ENCODE measurements at regions not wholly inside any gene's neighbourhood (a gene's known extent, or its start where the extent isn't known, plus 50 kb on each side); places are given as distances from the start of the nearest gene placed in this dataset.

DNA sequence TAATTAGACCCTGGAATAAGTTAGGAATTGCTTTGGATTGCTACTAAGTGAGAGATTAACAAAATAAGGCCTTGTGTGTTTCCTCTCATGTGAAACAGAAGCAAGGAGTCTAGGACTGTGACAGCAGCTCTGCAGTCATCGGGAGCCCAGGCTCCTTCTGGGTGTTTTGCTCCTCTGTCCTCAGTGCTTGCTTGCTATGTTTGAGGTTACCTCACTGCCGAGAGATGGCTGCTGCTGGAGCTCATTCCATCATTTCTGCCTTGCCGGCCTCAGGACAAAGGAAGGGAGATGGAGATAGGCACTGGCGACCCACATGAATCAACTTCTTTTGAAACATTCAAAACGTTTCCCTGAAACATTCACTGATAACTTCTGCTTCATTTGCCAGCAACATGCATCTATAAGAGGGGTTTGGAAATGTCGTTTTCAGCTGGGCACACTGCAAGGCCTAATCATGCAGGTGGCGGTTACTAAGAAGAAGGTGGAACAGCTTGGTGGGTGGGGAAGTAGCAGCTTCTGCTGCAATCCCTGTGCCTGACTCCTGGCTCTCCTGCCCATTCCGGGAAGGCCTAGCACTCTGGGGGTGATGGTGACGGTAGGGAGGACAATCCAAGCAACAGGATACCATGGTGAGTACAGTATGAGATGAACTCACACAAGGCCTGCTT lies 77.2 kb upstream of the CD180 start:
- Histone ChIP-seq H3K27me3 (ENCODE audit: insufficient read depth, low read depth) (no peaks in the 10 kb centered on the region), H3K9me3 (ENCODE audit: insufficient read depth, low read depth) (no peaks in the 10 kb centered on the region), H3K4me3 (no peak overlapping the region), H3K9me2 (ENCODE audit: insufficient read depth) (no peaks in the 10 kb centered on the region), H3K27ac (no peak overlapping the region), H3F3A (ENCODE audit: insufficient read depth, low read depth) (no peaks in the 10 kb centered on the region), H4K20me1 (ENCODE audit: insufficient read depth) (no peaks in the 10 kb centered on the region), H3K36me3 (ENCODE audit: low read depth) (no peaks in the 10 kb centered on the region), H3K4me1 (replicated peaks; ENCODE audit: insufficient read depth) (no peaks in the 10 kb centered on the region), H3K4me2 (no peak overlapping the region), H2AFZ (no peak overlapping the region), H3K79me2 (ENCODE audit: low read depth) (no peaks in the 10 kb centered on the region)
- no peak for DNase-seq
- ChIA-PET POLR2A (ENCODE audit: unreplicated experiment) (no interaction called here), CTCF (no interaction called here)
- BruUV-seq (replicated peaks): no TSS peak
- intact Hi-C loops (cut with micrococcal nuclease; ENCODE audit: unreplicated experiment): no loop called here
- TF ChIP-seq, protein P1, sequence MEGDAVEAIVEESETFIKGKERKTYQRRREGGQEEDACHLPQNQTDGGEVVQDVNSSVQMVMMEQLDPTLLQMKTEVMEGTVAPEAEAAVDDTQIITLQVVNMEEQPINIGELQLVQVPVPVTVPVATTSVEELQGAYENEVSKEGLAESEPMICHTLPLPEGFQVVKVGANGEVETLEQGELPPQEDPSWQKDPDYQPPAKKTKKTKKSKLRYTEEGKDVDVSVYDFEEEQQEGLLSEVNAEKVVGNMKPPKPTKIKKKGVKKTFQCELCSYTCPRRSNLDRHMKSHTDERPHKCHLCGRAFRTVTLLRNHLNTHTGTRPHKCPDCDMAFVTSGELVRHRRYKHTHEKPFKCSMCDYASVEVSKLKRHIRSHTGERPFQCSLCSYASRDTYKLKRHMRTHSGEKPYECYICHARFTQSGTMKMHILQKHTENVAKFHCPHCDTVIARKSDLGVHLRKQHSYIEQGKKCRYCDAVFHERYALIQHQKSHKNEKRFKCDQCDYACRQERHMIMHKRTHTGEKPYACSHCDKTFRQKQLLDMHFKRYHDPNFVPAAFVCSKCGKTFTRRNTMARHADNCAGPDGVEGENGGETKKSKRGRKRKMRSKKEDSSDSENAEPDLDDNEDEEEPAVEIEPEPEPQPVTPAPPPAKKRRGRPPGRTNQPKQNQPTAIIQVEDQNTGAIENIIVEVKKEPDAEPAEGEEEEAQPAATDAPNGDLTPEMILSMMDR (conservative IDR thresholded peaks at IDR 0.05): no peak
- no peak for TF ChIP-seq EZH2 (IDR thresholded peaks at IDR 0.05; ENCODE audit: low read depth)

DNA sequence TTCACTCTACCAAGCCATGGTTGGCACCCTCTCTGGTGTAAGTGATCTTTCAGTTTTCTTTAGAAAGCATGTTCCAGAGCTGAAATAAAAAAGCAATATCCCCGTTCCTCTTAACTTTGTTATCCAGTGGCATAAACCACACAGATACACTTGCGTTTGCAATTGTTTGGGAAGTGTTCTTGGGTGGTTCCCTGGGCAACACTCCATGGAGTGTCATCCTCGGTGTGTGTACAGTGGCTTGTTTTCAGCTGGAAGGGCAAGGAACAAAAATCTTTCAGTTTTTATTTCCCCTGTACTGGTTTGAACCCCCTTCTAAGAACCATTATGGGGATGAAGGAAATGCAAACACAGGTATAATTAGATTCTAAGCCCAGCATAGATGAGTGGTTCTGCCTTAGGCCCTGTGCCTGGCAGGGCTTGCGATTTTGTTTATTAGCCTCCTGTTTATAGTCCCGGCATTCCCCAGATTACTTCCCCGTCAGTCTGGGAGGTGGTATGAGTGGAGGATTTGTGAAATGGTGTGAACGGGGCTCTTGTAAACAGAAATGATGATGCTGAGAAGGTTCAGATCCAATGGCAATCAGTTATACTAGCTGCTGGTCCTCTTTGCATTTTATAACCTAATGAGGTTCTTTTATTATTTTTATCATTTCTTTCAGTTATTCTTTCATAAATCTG lies 76.0 kb upstream of the CD180 start:
- Histone ChIP-seq H3K4me2 (no peak overlapping the region), H3K9me2 (ENCODE audit: insufficient read depth) (no peaks in the 10 kb centered on the region), H3F3A (ENCODE audit: insufficient read depth, low read depth) (no peaks in the 10 kb centered on the region), H3K79me2 (ENCODE audit: low read depth) (no peaks in the 10 kb centered on the region), H3K4me3 (no peak overlapping the region), H2AFZ (no peak overlapping the region), H3K27me3 (ENCODE audit: insufficient read depth, low read depth) (no peaks in the 10 kb centered on the region), H3K27ac (no peak overlapping the region), H3K9me3 (ENCODE audit: insufficient read depth, low read depth) (no peaks in the 10 kb centered on the region), H3K4me1 (replicated peaks; ENCODE audit: insufficient read depth) (no peaks in the 10 kb centered on the region), H4K20me1 (ENCODE audit: insufficient read depth) (no peaks in the 10 kb centered on the region), H3K36me3 (ENCODE audit: low read depth) (no peaks in the 10 kb centered on the region)
- no peak for DNase-seq
- TF ChIP-seq, protein P1 (conservative IDR thresholded peaks at IDR 0.05): no peak
- TF ChIP-seq EZH2 (IDR thresholded peaks at IDR 0.05; ENCODE audit: low read depth): no peak
- intact Hi-C loops (cut with micrococcal nuclease; ENCODE audit: unreplicated experiment): no loop called here
- no TSS peak for BruUV-seq (replicated peaks)
- CTCF ChIA-PET: no interaction called here
- POLR2A ChIA-PET (ENCODE audit: unreplicated experiment): no interaction called here

DNA sequence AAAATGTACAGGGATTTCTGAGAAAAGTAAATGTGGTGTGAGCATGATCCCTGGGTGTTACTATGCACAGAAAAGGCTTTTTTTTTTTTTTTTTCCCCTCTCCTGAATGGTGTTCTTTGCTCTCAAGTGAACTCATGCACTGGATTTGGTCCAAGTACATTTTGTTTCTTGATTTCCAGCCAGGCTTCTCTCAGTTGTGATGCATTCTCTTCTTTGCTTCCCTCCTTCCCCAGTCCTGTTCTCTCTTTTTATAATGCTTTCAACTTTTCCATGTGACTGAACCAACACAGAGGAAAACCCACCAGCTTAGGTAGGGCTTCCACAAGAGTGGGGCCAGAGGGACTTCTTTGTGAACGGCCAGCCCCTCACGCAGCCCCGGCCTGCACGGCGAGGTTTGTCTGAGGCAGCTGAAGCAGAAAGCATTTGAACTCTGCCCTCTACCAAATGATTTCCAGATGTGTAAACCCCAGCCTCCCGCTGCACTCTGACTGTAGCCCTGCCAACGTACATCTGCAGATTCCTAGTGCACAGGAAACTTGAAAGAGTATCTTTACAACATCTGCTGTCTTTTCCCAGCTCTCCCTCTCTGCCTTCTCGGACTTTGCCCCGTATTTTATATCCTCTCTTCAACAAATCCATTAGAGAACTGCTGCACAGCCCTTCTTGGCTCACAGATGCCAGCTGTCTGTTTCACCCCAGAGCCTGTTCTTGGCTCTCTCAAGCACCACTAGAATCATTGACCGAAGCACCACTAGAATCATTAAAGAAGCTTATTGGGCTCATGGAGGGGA lies 71.8 kb upstream of the CD180 start:
- CTCF ChIA-PET: no interaction called here
- Histone ChIP-seq H3K27me3 (ENCODE audit: insufficient read depth, low read depth) (no peaks in the 10 kb centered on the region), H3K4me1 (replicated peaks; ENCODE audit: insufficient read depth) (no peaks in the 10 kb centered on the region), H3K79me2 (ENCODE audit: low read depth) (no peaks in the 10 kb centered on the region), H3K4me2 (no peak overlapping the region), H3K9me3 (ENCODE audit: insufficient read depth, low read depth) (no peaks in the 10 kb centered on the region), H3K9me2 (ENCODE audit: insufficient read depth) (no peaks in the 10 kb centered on the region), H2AFZ (no peak overlapping the region), H3K36me3 (ENCODE audit: low read depth) (no peaks in the 10 kb centered on the region), H3K27ac (no peak overlapping the region), H4K20me1 (ENCODE audit: insufficient read depth) (no peaks in the 10 kb centered on the region), H3F3A (ENCODE audit: insufficient read depth, low read depth) (no peaks in the 10 kb centered on the region), H3K4me3 (no peak overlapping the region)
- DNase-seq: no peak
- TF ChIP-seq EZH2 (IDR thresholded peaks at IDR 0.05; ENCODE audit: low read depth): no peak
- TF ChIP-seq, protein P1 (conservative IDR thresholded peaks at IDR 0.05): no peak
- no TSS peak for BruUV-seq (replicated peaks)
- POLR2A ChIA-PET (ENCODE audit: unreplicated experiment): no interaction called here
- intact Hi-C loops (cut with micrococcal nuclease; ENCODE audit: unreplicated experiment): no loop called here
